ENCODE measurements at regions not wholly inside any gene's neighbourhood (a gene's known extent, or its start where the extent isn't known, plus 50 kb on each side); places are given as distances from the start of the nearest gene placed in this dataset.
"Not testable (repeated sequence)": the region's sequence is repeated elsewhere in the genome, so short reads cannot be mapped to it uniquely, and the experiment has no call there.

- DNase-seq (ENCODE audit: low spot score) = peak; percentile 4
Measured at GRCh38 chr6:103578115-103578514, 1281.6 kb downstream of the HACE1 start.

GRCh38 chr6:103570431-103570830 lies 1289.3 kb downstream of the HACE1 start:
- DNase-seq (ENCODE audit: low spot score) = no peak

DNA sequence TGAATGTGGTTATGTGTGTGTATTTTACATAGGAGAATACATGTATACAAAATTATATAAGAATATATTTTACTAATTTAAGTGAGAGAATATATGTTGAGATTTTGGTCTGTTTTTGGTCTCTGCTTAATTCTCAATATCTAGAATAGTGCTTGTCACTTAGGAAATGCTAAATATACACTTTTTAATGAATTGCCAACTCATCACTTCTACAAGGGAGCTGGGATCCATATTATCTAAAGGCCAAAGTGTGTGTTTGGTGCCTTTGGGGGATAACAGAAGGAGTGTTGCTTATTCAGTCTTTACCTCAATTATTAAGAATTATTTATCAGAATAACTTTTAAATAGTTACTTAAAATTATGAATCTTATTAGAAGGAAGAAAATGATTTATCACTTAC lies 1304.8 kb downstream of the HACE1 start:
- no peak for DNase-seq (ENCODE audit: low spot score)

- no peak for DNase-seq (ENCODE audit: low spot score)
Measured at GRCh38 chr6:103538381-103538780, 1321.3 kb downstream of the HACE1 start.

DNA sequence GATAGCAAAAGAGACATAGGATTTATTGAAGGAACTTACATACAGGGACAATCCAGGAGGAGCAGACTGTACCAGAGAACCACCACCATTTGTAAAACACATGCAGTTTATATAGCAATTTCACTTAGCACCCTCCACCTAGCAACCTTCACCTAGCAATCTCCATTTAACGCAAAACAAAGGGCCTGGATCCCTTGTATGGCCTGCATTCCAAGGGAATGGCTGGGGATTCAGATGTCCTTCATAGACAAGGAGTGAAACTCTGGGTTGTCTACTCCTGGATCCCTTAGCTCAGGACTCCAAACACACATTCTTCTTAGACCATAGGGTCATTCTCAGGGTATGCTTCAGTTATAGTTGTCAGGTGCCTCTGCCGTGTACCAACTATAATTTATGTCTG lies 1324.9 kb downstream of the HACE1 start:
- DNase-seq (ENCODE audit: low spot score) = no peak

- DNase-seq (ENCODE audit: low spot score) = no peak
Measured at GRCh38 chr6:103534095-103534494, 1325.6 kb downstream of the HACE1 start.

GRCh38 chr6:103522045-103522444 lies 1337.7 kb downstream of the HACE1 start:
- DNase-seq (ENCODE audit: low spot score) = no peak

- DNase-seq (ENCODE audit: low spot score) = no peak
Measured at GRCh38 chr6:103516336-103516735, 1343.4 kb downstream of the HACE1 start.

GRCh38 chr6:103507052-103507451 lies 1352.7 kb downstream of the HACE1 start:
- DNase-seq (ENCODE audit: low spot score) = no peak

GRCh38 chr6:103505155-103505518 lies 1354.6 kb downstream of the HACE1 start:
- DNase-seq (ENCODE audit: low spot score) = no peak

GRCh38 chr6:103504501-103505154 lies 1355.1 kb downstream of the HACE1 start:
- DNase-seq (ENCODE audit: low spot score) = no peak

GRCh38 chr6:103496588-103496987 lies 1363.1 kb downstream of the HACE1 start:
- DNase-seq (ENCODE audit: low spot score) = not testable (repeated sequence)

DNA sequence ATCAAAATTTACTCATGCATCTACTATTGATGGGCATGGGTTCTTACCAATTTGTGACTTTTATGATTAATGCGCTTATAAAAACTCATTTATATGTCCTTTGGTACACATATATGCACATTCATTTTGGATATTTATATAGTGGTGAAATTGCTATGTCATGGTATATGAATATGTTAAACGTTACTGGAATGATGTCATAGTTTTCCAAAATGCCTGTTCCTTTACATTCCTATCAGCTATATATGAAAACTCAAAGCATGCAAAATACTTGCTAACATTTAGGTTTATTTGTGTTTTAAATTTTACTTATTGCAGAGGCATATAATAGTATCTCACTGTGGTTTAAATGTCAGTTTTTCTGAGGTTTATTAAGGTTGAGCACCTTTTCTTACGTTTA lies 1403.1 kb downstream of the HACE1 start:
- no peak for DNase-seq (ENCODE audit: low spot score)

DNA sequence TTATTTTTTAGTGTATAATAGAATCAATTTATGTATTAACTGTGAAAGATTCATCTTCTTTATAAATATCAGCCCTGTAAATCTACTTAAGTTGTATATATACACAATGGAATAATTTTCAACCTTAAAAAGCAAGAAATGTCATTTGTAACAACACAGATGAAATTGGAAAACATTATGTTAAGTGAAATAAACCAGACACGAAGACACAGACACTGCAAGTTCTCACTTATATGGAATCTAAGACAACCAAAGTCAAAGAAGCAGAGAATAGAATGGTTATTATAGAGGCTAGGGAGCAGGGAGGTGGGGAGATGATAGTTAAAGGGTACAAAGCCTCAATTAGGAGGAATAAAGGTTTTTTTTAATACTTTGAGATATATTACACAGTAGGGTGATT lies 1404.4 kb downstream of the HACE1 start:
- DNase-seq (ENCODE audit: low spot score) = no peak

- no peak for DNase-seq (ENCODE audit: low spot score)
Measured at GRCh38 chr6:103409475-103409874, 1450.2 kb downstream of the HACE1 start.

GRCh38 chr6:103405321-103405720 lies 1454.4 kb downstream of the HACE1 start:
- DNase-seq (ENCODE audit: low spot score) = no peak

- no peak for DNase-seq (ENCODE audit: low spot score)
Measured at GRCh38 chr6:103404799-103405198, 1454.9 kb downstream of the HACE1 start.

- DNase-seq (ENCODE audit: low spot score) = no peak
Measured at GRCh38 chr6:103396768-103397167, 1463.0 kb downstream of the HACE1 start.

GRCh38 chr6:103379272-103379671 lies 1480.4 kb downstream of the HACE1 start:
- no peak for DNase-seq (ENCODE audit: low spot score)

GRCh38 chr6:103367212-103367611 lies 1492.5 kb downstream of the HACE1 start:
- DNase-seq (ENCODE audit: low spot score) = no peak

DNA sequence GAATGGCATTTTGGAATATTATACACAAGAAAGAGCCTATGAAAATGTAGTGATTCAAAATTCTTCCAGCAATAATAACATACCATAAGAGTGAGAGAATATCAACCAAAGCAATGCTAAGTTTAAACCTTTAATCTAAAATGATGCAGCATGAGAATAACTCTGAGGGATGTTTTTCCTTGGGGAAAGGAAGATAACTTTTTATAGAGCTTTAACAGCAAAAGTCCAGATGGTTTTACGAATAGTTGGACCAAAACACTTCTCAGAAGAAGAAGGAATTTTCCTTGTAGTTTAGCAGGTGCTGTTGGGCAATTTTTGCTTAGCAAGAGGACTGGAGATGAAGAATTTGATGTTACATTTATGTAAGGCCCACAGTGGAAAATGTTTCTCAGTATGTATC lies 1503.2 kb downstream of the HACE1 start:
- DNase-seq (ENCODE audit: low spot score) = no peak

DNA sequence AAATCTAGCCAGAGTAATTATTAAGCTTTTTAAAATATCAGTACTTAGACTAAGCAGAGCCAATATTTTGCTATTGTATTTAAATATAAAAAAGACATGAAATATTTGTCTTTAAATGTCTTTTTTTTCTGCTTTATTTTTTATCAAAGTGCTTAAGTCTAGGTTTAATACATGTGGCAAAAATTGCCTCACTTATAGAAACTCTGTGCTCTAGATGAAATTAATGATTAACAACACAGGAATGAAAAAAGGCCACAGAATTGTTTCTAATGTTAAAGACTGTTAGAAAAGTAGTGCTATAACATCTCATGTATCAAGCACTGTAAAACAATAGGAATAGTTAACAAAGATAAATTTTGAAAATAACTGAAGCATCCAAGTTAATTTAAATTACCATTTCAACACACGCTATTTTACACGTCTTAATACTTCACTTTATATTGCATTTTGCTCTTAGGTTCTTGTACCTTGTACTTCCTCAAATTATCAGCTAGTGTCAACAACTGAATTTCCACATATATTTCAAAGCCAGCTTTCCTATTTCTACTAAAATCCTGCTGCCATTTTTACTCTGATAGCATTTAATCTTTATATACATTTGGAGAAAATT lies 1515.1 kb downstream of the HACE1 start:
- no peak for DNase-seq (ENCODE audit: low spot score)

GRCh38 chr6:103335412-103335811 lies 1524.3 kb downstream of the HACE1 start:
- no peak for DNase-seq (ENCODE audit: low spot score)

All from RKO (cell line).